Skin of body (tissue), 1 donor: ENCODE measurements at regions not wholly inside any gene's neighbourhood (a gene's known extent, or its start where the extent isn't known, plus 50 kb on each side); places are given as distances from the start of the nearest gene placed in this dataset.
A peak's percentile ranks its signal among the peaks of the same experiment; 100 is the strongest.

ENCODE experiments used
- DNase-seq: peaks from one replicate; lab custom pipeline; 2025; lab: John Stamatoyannopoulos, UW

GRCh38 chr12:87841935-87842334 is 187.3 kb downstream of the C12orf50 start:
- DNase-seq = no peak

DNA sequence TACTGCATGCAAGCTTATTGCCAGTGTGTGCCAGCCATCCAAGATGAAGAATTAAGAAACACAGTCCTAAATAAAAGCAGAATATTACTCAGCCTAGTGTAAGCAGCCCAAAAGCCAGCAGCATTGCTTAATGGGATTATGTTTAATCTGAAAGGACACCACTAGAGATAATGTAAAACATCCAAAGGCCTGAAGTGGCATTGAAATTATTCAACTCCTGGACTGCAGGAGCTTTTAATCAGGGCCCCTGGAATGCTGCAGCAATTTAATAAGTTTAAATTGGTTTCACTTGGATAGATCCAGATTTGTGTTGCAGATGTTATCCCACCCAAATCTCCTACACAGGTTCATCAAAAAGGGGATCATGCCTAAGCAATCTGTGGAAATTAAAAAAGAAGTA is 193.0 kb downstream of the C12orf50 start:
- DNase-seq = no peak

GRCh38 chr12:87828382-87828973 is 200.7 kb downstream of the C12orf50 start:
- no peak for DNase-seq

GRCh38 chr12:87827638-87828264 is 201.4 kb downstream of the C12orf50 start:
- DNase-seq = no peak

GRCh38 chr12:87822923-87823322 is 206.3 kb downstream of the C12orf50 start:
- no peak for DNase-seq

DNA sequence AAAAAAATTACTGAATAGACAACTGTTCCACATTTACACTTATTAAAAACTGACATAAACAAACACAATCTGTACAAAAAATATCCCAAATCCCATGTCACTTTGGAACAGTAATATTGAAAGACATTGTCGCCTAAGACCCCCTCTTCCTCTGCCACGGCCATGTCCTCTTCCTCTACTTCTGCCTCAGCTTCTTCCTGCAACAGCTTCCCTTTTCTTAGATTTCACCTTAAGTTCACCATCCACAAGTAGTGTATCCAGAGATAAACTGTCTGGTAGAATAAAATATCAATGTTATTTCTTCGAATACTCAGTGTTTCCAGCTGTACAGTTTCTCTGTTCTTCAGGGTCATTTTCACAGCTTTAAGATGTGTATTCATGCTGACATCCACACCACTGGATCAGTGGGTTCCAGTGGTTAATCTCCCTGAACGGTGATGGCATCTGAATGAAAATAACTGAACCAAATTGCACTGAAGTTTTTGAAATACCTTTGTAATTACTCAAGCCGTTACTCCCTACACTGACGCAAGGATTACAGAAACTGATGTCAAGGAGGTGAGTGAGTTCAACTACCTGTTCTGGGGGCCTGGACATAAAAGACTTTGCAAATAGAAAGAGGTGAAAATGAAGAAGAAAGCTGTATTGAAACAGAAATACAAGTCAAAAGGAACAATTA is 208.5 kb downstream of the C12orf50 start:
- no peak for DNase-seq

DNA sequence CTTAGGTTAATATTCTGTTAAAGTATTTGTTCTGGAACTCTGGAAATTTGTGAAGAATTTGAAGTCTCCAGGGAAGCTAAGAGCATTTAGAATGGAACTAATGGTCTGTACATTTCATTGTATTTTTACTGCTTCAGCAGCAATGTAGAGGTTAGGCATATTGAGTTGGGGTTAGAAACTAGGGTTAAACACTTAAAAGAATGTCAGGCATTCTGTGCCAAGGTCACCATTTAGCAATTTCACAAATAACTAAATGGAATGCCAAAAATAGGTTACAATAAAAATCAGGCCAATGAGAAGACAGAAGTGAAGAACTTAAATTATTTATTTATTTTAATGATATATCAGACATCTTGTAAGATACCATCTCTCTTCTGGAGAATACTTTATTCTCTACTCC is 210.8 kb downstream of the C12orf50 start:
- no peak for DNase-seq

DNA sequence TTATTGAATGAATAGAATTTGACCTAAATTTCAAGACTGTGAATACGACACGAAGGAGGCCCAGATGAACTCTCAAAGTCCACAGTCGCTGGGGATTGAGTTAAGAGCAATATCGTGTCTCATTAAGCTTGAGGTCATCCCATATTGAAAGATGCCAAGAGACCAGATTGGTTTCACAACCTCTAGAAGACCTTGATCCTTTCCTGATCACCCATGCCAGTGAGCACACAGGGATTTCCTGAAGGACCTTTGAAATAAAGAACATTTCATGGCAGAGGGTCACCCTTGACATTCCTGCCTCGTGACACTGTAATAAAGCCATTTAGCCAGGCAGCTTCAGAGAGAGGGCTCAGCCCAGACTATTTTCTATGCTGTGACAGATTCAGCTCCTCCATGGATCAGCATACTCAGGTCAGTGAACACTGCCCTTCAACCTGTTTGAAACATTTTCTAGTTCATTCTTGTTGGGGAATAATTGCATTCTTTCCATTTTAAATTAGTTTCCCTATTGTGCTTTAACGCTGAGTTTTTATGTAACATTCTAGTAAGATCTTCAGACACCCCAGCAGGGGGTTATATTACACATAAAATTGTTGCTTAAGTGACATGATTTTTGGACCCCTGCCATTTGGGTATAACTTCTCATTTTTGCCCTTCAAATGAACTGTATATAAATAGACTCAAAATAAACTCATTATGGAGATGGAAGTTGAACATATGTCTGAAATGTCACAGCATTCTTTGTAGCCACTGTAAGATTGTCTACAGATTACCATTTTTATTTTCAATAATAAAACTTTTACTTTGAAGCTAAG is 213.2 kb downstream of the C12orf50 start:
- DNase-seq = peak; percentile 52

DNA sequence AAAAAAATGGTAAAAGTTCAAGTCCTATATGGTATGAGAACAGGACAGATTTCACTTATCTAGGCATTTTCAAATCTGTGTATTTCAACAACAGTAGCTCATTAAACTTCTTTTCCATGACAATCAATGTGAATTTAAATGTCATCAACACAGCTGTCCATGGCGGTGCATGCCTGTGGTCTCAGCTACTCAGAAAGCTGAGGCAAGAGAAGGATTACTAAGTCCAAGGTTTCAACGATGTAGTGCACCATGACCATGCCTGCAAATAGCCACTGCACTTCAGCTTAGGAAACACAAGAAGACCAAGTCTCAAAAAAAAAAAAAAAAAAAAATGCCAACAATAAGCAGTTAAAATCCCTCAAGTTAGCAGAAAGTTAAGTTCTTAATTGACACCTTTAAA is 214.6 kb downstream of the C12orf50 start:
- no peak for DNase-seq

- DNase-seq = no peak
These were observed 215.5 kb downstream of the C12orf50 start for GRCh38 chr12:87813476-87814234.

DNA sequence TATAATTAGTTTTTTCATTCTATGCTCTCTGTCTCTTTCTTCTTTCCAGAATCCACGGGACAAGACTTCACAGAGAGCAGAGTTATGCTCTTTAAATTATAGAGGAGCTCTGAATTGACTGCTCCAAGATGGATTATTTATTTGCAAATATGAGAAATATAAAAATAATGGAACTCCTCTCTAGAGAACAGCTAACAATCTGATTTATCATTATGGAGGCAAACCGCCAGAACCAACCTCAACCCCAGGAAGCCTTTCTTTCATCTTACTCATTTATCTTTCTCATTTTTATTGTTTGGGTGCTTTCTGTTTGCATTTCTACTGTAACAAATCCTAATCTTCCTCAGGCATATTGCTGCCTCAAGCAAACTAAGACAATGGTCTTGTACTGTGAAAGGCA is 216.5 kb downstream of the C12orf50 start:
- DNase-seq = no peak

- no peak for DNase-seq
These were observed 217.2 kb downstream of the C12orf50 start for GRCh38 chr12:87812030-87812429.

DNA sequence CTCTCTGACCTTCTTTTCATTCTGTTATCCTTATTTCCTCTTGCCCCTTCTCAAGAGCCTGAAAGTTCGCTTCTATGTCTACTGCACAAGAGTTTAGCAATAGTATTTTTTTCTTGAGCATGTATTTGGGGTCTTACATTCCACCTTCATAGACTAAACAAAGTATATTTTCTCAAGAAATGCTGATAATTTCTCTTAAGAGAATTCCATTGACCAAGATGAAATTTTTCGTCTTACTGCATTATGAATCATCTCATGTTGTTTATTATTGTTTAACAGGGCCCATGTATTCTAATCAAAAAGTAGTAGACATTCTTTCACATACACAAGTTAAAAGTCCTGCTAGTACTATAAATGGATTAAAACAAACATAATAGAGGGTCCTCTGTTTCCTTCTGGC is 219.3 kb downstream of the C12orf50 start:
- no peak for DNase-seq

GRCh38 chr12:87807086-87807485 is 222.1 kb downstream of the C12orf50 start:
- no peak for DNase-seq

GRCh38 chr12:87806310-87806709 is 222.9 kb downstream of the C12orf50 start:
- DNase-seq = no peak

- DNase-seq = no peak
These were observed 224.8 kb downstream of the C12orf50 start for GRCh38 chr12:87804386-87804785.

DNA sequence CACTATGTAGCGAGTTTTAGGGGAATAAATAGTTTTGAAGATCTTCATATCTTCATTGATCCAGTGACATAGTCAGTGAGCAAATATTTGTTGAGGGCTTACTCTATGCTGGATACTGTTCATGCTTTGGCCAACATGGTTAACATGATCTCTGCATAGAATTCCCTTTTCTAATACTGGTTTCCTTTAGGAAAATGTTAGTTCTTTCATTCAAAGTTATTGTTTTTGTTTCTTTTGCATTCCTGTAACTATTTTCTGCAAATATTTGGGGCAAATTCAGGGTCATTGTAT is 226.5 kb downstream of the C12orf50 start:
- no peak for DNase-seq

- DNase-seq = no peak
These were observed 227.1 kb downstream of the C12orf50 start for GRCh38 chr12:87801860-87802720.

- no peak for DNase-seq
These were observed 232.2 kb downstream of the C12orf50 start for GRCh38 chr12:87796961-87797516.

GRCh38 chr12:87795555-87795954 is 233.6 kb downstream of the C12orf50 start:
- no peak for DNase-seq
